ENCODE measurements at regions not wholly inside any gene's neighbourhood (a gene's known extent, or its start where the extent isn't known, plus 50 kb on each side); places are given as distances from the start of the nearest gene placed in this dataset.

- H3K27me3 ChIP-seq (ENCODE audit: control insufficient read depth in 3 of 3, insufficient read depth in 3 of 3, low read length in 3 of 3) = no peaks in the 10 kb centered on the region
- H3K36me3 ChIP-seq (ENCODE audit: control insufficient read depth in 3 of 3, insufficient read depth in 2 of 3, low read depth in 1 of 3, low read length in 3 of 3) = no peaks in the 10 kb centered on the region
- no peak overlapping the region for H3K27ac ChIP-seq (ENCODE audit: low read depth in 1 of 3, low read length in 2 of 3)
- no peak overlapping the region for H3K4me3 ChIP-seq (ENCODE audit: low read depth in 1 of 3, low read length in 3 of 3)
- no peaks in the 10 kb centered on the region for H3K4me1 ChIP-seq (ENCODE audit: control insufficient read depth in 3 of 3, insufficient read depth in 2 of 3, low read depth in 1 of 3, low read length in 2 of 3)
- no peaks in the 10 kb centered on the region for H3K9me3 ChIP-seq (ENCODE audit: control insufficient read depth in 2 of 2, insufficient read depth in 1 of 2, low read depth in 1 of 2, low read length in 1 of 2)
- DNase-seq (no peak), FAIRE-seq (no peak)
Observed at GRCh38 chr16:60729051-60729450, 1307.2 kb downstream of the CDH8 start.

DNA sequence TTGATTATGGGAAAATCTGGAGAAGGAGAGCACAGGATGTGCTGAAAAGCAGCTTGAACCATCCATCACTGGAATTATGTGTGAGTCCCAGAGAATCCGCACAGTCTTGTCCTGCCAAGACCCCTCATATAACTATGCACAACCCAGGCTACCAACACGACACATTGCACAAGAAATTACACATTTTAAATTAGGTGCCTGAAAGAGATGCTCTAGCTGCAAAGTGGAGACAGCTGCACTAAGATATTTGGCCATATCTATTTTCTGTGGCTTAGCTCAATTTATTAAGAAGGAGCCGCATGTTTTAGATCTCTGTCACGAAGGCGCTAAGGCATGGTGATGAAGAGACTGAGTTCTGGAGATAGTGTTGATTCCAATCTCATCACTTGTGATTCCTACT, 1308.4 kb downstream of the CDH8 start:
- Histone ChIP-seq H3K4me3 (ENCODE audit: low read depth in 1 of 3, low read length in 3 of 3) (no peak overlapping the region), H3K9me3 (ENCODE audit: control insufficient read depth in 2 of 2, insufficient read depth in 1 of 2, low read depth in 1 of 2, low read length in 1 of 2) (no peaks in the 10 kb centered on the region), H3K36me3 (ENCODE audit: control insufficient read depth in 3 of 3, insufficient read depth in 2 of 3, low read depth in 1 of 3, low read length in 3 of 3) (no peaks in the 10 kb centered on the region), H3K27ac (ENCODE audit: low read depth in 1 of 3, low read length in 2 of 3) (no peak overlapping the region), H3K4me1 (ENCODE audit: control insufficient read depth in 3 of 3, insufficient read depth in 2 of 3, low read depth in 1 of 3, low read length in 2 of 3) (no peaks in the 10 kb centered on the region), H3K27me3 (ENCODE audit: control insufficient read depth in 3 of 3, insufficient read depth in 3 of 3, low read length in 3 of 3) (no peaks in the 10 kb centered on the region)
- 75 to 88% (median 87%) methylated on average over 5 of the region's 5 CpGs for WGBS, 3 donors
- no peak for DNase-seq
- FAIRE-seq = no peak

- Histone ChIP-seq H3K4me1 (ENCODE audit: control insufficient read depth in 3 of 3, insufficient read depth in 2 of 3, low read depth in 1 of 3, low read length in 2 of 3) (no peaks in the 10 kb centered on the region), H3K9me3 (ENCODE audit: control insufficient read depth in 2 of 2, insufficient read depth in 1 of 2, low read depth in 1 of 2, low read length in 1 of 2) (peaks cover 0 to 8% of the 10 kb centered on the region in 2 donors), H3K27me3 (ENCODE audit: control insufficient read depth in 3 of 3, insufficient read depth in 3 of 3, low read length in 3 of 3) (no peaks in the 10 kb centered on the region), H3K4me3 (ENCODE audit: low read depth in 1 of 3, low read length in 3 of 3) (no peak overlapping the region), H3K36me3 (ENCODE audit: control insufficient read depth in 3 of 3, insufficient read depth in 2 of 3, low read depth in 1 of 3, low read length in 3 of 3) (no peaks in the 10 kb centered on the region), H3K27ac (ENCODE audit: low read depth in 1 of 3, low read length in 2 of 3) (no peak overlapping the region)
- WGBS, 3 donors = 86 to 91% (median 89%) methylated on average over 2 of the region's 2 CpGs
- DNase-seq (no peak), FAIRE-seq (no peak)
Observed at GRCh38 chr16:60720060-60720459, 1316.2 kb downstream of the CDH8 start.

- peaks cover 0 to 8% of the 10 kb centered on the region in 2 donors for H3K9me3 ChIP-seq (ENCODE audit: control insufficient read depth in 2 of 2, insufficient read depth in 1 of 2, low read depth in 1 of 2, low read length in 1 of 2)
- 74 to 85% (median 75%) methylated on average over 2 of the region's 2 CpGs for WGBS, 3 donors
- H3K4me1 ChIP-seq (ENCODE audit: control insufficient read depth in 3 of 3, insufficient read depth in 2 of 3, low read depth in 1 of 3, low read length in 2 of 3) = no peaks in the 10 kb centered on the region
- FAIRE-seq (no peak), DNase-seq (no peak)
- no peak overlapping the region for H3K27ac ChIP-seq (ENCODE audit: low read depth in 1 of 3, low read length in 2 of 3)
- no peak overlapping the region for H3K4me3 ChIP-seq (ENCODE audit: low read depth in 1 of 3, low read length in 3 of 3)
- no peaks in the 10 kb centered on the region for H3K27me3 ChIP-seq (ENCODE audit: control insufficient read depth in 3 of 3, insufficient read depth in 3 of 3, low read length in 3 of 3)
- no peaks in the 10 kb centered on the region for H3K36me3 ChIP-seq (ENCODE audit: control insufficient read depth in 3 of 3, insufficient read depth in 2 of 3, low read depth in 1 of 3, low read length in 3 of 3)
Observed at GRCh38 chr16:60717808-60718207, 1318.4 kb downstream of the CDH8 start.

DNA sequence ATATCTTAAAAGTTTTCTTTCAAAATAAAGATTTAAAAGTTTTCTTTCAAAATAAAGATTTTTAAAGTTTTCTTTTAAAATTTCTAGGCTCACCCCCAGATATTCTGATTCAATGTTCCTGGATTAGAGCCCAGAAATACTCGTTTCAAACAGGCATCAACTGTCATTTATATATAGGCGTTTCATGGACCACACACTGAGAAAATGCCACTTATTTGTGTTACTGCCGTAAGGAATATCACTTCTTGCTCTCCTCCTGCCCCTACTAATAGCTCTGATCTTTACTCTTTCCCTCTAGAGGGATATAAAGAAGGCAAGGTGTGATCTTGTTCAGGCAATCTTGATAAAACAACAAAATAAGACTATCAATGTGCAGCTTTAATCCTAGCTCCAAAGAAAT, 1324.1 kb downstream of the CDH8 start:
- Histone ChIP-seq H3K27me3 (ENCODE audit: control insufficient read depth in 3 of 3, insufficient read depth in 3 of 3, low read length in 3 of 3) (no peaks in the 10 kb centered on the region), H3K4me3 (ENCODE audit: low read depth in 1 of 3, low read length in 3 of 3) (no peak overlapping the region), H3K9me3 (ENCODE audit: control insufficient read depth in 2 of 2, insufficient read depth in 1 of 2, low read depth in 1 of 2, low read length in 1 of 2) (no peaks in the 10 kb centered on the region), H3K4me1 (ENCODE audit: control insufficient read depth in 3 of 3, insufficient read depth in 2 of 3, low read depth in 1 of 3, low read length in 2 of 3) (no peaks in the 10 kb centered on the region), H3K27ac (ENCODE audit: low read depth in 1 of 3, low read length in 2 of 3) (no peak overlapping the region), H3K36me3 (ENCODE audit: control insufficient read depth in 3 of 3, insufficient read depth in 2 of 3, low read depth in 1 of 3, low read length in 3 of 3) (no peaks in the 10 kb centered on the region)
- DNase-seq (no peak), FAIRE-seq (no peak)
- WGBS, 3 donors = 27 to 45% (median 34%) methylated on average over 3 of the region's 3 CpGs

DNA sequence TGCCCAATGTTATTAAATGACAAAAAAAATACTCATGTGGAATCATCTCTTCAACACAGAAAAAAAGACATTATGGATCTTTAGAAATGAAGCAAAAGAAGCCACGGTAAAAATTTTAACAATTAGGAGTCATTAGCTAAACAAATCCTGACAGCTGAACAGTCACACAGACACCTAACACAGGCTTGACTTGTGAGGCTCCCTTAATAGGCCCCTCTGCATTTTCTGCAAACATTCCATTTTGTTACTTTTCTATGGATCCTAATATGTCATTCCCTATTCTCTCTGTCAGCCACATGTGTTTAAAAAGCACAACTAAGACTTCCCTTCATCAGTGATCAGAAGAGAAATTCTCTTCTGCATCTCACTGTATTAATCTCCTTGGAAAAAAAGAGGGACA, 1331.5 kb downstream of the CDH8 start:
- no peaks in the 10 kb centered on the region for H3K36me3 ChIP-seq (ENCODE audit: control insufficient read depth in 3 of 3, insufficient read depth in 2 of 3, low read depth in 1 of 3, low read length in 3 of 3)
- H3K27me3 ChIP-seq (ENCODE audit: control insufficient read depth in 3 of 3, insufficient read depth in 3 of 3, low read length in 3 of 3) = no peaks in the 10 kb centered on the region
- DNase-seq (no peak), FAIRE-seq (no peak)
- no peaks in the 10 kb centered on the region for H3K9me3 ChIP-seq (ENCODE audit: control insufficient read depth in 2 of 2, insufficient read depth in 1 of 2, low read depth in 1 of 2, low read length in 1 of 2)
- H3K4me3 ChIP-seq (ENCODE audit: low read depth in 1 of 3, low read length in 3 of 3) = no peak overlapping the region
- no peaks in the 10 kb centered on the region for H3K4me1 ChIP-seq (ENCODE audit: control insufficient read depth in 3 of 3, insufficient read depth in 2 of 3, low read depth in 1 of 3, low read length in 2 of 3)
- no peak overlapping the region for H3K27ac ChIP-seq (ENCODE audit: low read depth in 1 of 3, low read length in 2 of 3)
- WGBS, 3 donors = 48 to 73% (median 66%) methylated on average over 1 of the region's 1 CpG

DNA sequence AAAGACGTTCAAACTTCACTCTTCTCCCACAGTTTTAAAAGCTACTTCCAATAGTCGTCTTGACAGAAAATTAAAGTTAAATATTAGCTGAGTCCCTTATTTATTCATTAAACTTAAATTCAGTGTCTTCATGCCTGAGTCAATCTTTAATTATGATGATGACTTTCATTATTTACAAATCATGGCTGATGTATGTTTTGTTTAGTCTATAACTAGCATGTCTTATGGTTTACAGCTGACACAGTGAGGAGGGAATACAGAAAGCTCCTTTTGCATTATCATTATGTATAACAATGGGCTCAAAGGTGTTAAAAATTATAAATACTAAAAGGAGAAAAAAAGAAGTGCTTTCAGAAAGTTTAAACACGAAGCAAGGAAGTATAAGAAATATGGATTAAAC, 1333.1 kb downstream of the CDH8 start:
- Histone ChIP-seq H3K4me3 (ENCODE audit: low read depth in 1 of 3, low read length in 3 of 3) (no peak overlapping the region), H3K36me3 (ENCODE audit: control insufficient read depth in 3 of 3, insufficient read depth in 2 of 3, low read depth in 1 of 3, low read length in 3 of 3) (no peaks in the 10 kb centered on the region), H3K27ac (ENCODE audit: low read depth in 1 of 3, low read length in 2 of 3) (no peak overlapping the region), H3K27me3 (ENCODE audit: control insufficient read depth in 3 of 3, insufficient read depth in 3 of 3, low read length in 3 of 3) (no peaks in the 10 kb centered on the region), H3K4me1 (ENCODE audit: control insufficient read depth in 3 of 3, insufficient read depth in 2 of 3, low read depth in 1 of 3, low read length in 2 of 3) (no peaks in the 10 kb centered on the region), H3K9me3 (ENCODE audit: control insufficient read depth in 2 of 2, insufficient read depth in 1 of 2, low read depth in 1 of 2, low read length in 1 of 2) (no peaks in the 10 kb centered on the region)
- FAIRE-seq (no peak), DNase-seq (no peak)
- 16 to 34% (median 32%) methylated on average over 3 of the region's 3 CpGs for WGBS, 3 donors

DNA sequence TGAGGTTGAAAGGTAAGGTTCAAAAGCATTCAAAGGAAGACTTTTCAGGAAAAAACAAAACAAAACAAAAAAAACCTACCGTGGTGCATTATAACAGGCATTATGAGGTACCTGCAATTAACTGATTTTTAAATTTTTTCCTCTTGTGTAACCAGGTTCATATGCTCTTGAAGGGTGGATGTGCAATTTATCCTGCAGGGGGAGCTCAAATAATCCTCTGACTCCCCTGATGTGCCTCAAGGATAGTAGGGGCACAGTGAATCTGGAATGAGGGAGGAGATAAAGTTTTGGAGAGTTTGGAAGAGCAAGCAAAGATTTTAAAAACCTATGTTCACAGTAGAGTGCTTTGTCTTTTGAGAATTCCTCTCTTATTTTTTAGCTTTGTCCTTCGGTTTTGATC, 1349.4 kb downstream of the CDH8 start:
- 63 to 77% (median 73%) methylated on average over 2 of the region's 2 CpGs for WGBS, 3 donors
- FAIRE-seq (no peak), DNase-seq (no peak)
- no peak overlapping the region for H3K27ac ChIP-seq (ENCODE audit: low read depth in 1 of 3, low read length in 2 of 3)
- no peak overlapping the region for H3K4me3 ChIP-seq (ENCODE audit: low read depth in 1 of 3, low read length in 3 of 3)
- H3K27me3 ChIP-seq (ENCODE audit: control insufficient read depth in 3 of 3, insufficient read depth in 3 of 3, low read length in 3 of 3) = no peaks in the 10 kb centered on the region
- H3K4me1 ChIP-seq (ENCODE audit: control insufficient read depth in 3 of 3, insufficient read depth in 2 of 3, low read depth in 1 of 3, low read length in 2 of 3) = no peaks in the 10 kb centered on the region
- peaks cover 2 to 4% of the 10 kb centered on the region in 2 donors for H3K9me3 ChIP-seq (ENCODE audit: control insufficient read depth in 2 of 2, insufficient read depth in 1 of 2, low read depth in 1 of 2, low read length in 1 of 2)
- H3K36me3 ChIP-seq (ENCODE audit: control insufficient read depth in 3 of 3, insufficient read depth in 2 of 3, low read depth in 1 of 3, low read length in 3 of 3) = no peaks in the 10 kb centered on the region

DNA sequence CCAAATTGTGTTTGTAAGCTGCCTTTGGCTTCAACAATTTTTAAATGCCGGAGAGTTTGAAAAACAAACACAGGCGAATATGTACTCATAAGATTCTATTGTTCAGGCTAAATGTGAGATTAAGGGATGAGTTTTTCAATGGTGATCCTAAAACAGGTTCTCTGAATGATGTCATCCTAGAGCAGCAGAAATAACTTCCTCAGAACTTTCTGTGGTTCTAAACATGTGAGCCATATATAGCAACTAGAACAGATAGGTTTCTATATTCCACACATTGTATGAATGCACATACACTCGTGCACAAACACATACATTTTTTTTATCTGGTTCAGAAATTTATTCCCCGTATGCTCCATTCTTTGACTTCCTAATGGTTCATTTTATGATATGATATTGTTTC, 1352.2 kb downstream of the CDH8 start:
- Histone ChIP-seq H3K9me3 (ENCODE audit: control insufficient read depth in 2 of 2, insufficient read depth in 1 of 2, low read depth in 1 of 2, low read length in 1 of 2) (peaks cover under 1 to 2% of the 10 kb centered on the region in 2 donors), H3K27ac (ENCODE audit: low read depth in 1 of 3, low read length in 2 of 3) (no peak overlapping the region), H3K36me3 (ENCODE audit: control insufficient read depth in 3 of 3, insufficient read depth in 2 of 3, low read depth in 1 of 3, low read length in 3 of 3) (no peaks in the 10 kb centered on the region), H3K27me3 (ENCODE audit: control insufficient read depth in 3 of 3, insufficient read depth in 3 of 3, low read length in 3 of 3) (no peaks in the 10 kb centered on the region), H3K4me1 (ENCODE audit: control insufficient read depth in 3 of 3, insufficient read depth in 2 of 3, low read depth in 1 of 3, low read length in 2 of 3) (no peaks in the 10 kb centered on the region), H3K4me3 (ENCODE audit: low read depth in 1 of 3, low read length in 3 of 3) (no peak overlapping the region)
- FAIRE-seq (no peak), DNase-seq (no peak)
- WGBS, 3 donors = 33 to 36% (median 36%) methylated on average over 4 of the region's 4 CpGs

Measured in small intestine (tissue), 7 donors.